ENCODE measurements at regions not wholly inside any gene's neighbourhood (a gene's known extent, or its start where the extent isn't known, plus 50 kb on each side); places are given as distances from the start of the nearest gene placed in this dataset.
"Not testable (repeated sequence)": the region's sequence is repeated elsewhere in the genome, so short reads cannot be mapped to it uniquely, and the experiment has no call there.

GRCh38 chr6:27830212-27830599, 82.0 kb downstream of the OR2B2 start:
- Mint-ChIP-seq H3K27me3 (ENCODE audit: unreplicated experiment) (peaks cover 9% of the 10 kb centered on the region), H3K27ac (ENCODE audit: unreplicated experiment) (peak overlapping the region; percentile 95), H3K4me1 (ENCODE audit: low read depth, unreplicated experiment) (peaks cover 9% of the 10 kb centered on the region), H3K4me3 (ENCODE audit: unreplicated experiment) (peak overlapping the region; percentile 94), H3K9me3 (ENCODE audit: unreplicated experiment) (peaks cover 14% of the 10 kb centered on the region), H3K36me3 (ENCODE audit: unreplicated experiment) (peaks cover 1% of the 10 kb centered on the region)
- no peak for DNase-seq
- TF ChIP-seq CTCF (IDR thresholded peaks at IDR 0.05; ENCODE audit: partially characterized antibody, unreplicated experiment) = no peak

GRCh38 chr6:27829453-27830211, 82.6 kb downstream of the OR2B2 start:
- no peak for TF ChIP-seq CTCF (IDR thresholded peaks at IDR 0.05; ENCODE audit: partially characterized antibody, unreplicated experiment)
- H3K4me3 Mint-ChIP-seq (ENCODE audit: unreplicated experiment) = peak overlapping the region; percentile 94
- peak overlapping the region; percentile 95 for H3K27ac Mint-ChIP-seq (ENCODE audit: unreplicated experiment)
- peaks cover 4% of the 10 kb centered on the region for H3K36me3 Mint-ChIP-seq (ENCODE audit: unreplicated experiment)
- no peak for DNase-seq
- peaks cover 13% of the 10 kb centered on the region for H3K27me3 Mint-ChIP-seq (ENCODE audit: unreplicated experiment)
- H3K9me3 Mint-ChIP-seq (ENCODE audit: unreplicated experiment) = peaks cover 17% of the 10 kb centered on the region
- H3K4me1 Mint-ChIP-seq (ENCODE audit: low read depth, unreplicated experiment) = peaks cover 5% of the 10 kb centered on the region

- H3K36me3 Mint-ChIP-seq (ENCODE audit: unreplicated experiment); H3K27ac Mint-ChIP-seq (ENCODE audit: unreplicated experiment); H3K4me1 Mint-ChIP-seq (ENCODE audit: low read depth, unreplicated experiment); DNase-seq; H3K4me3 Mint-ChIP-seq (ENCODE audit: unreplicated experiment): not testable (repeated sequence)
- peaks cover 30% of the 10 kb centered on the region for H3K9me3 Mint-ChIP-seq (ENCODE audit: unreplicated experiment)
- H3K27me3 Mint-ChIP-seq (ENCODE audit: unreplicated experiment) = peaks cover 22% of the 10 kb centered on the region
Observed at GRCh38 chr6:27827477-27827876, 84.7 kb downstream of the OR2B2 start.

- H3K9me3 Mint-ChIP-seq (ENCODE audit: unreplicated experiment) = peaks cover 28% of the 10 kb centered on the region
- not testable (repeated sequence) for DNase-seq; H3K4me1 Mint-ChIP-seq (ENCODE audit: low read depth, unreplicated experiment); H3K36me3 Mint-ChIP-seq (ENCODE audit: unreplicated experiment)
- peak overlapping the region; percentile 78 for H3K27ac Mint-ChIP-seq (ENCODE audit: unreplicated experiment)
- peaks cover 22% of the 10 kb centered on the region for H3K27me3 Mint-ChIP-seq (ENCODE audit: unreplicated experiment)
- H3K4me3 Mint-ChIP-seq (ENCODE audit: unreplicated experiment) = peak overlapping the region; percentile 38
Observed at GRCh38 chr6:27826612-27826985, 85.6 kb downstream of the OR2B2 start.

GRCh38 chr6:27825848-27826611, 86.2 kb downstream of the OR2B2 start:
- Mint-ChIP-seq H3K9me3 (ENCODE audit: unreplicated experiment) (peaks cover 25% of the 10 kb centered on the region), H3K27ac (ENCODE audit: unreplicated experiment) (peak overlapping the region; percentile 98), H3K4me3 (ENCODE audit: unreplicated experiment) (peak overlapping the region; percentile 93), H3K27me3 (ENCODE audit: unreplicated experiment) (peaks cover 19% of the 10 kb centered on the region)
- not testable (repeated sequence) for DNase-seq; H3K4me1 Mint-ChIP-seq (ENCODE audit: low read depth, unreplicated experiment); H3K36me3 Mint-ChIP-seq (ENCODE audit: unreplicated experiment)

- peaks cover 25% of the 10 kb centered on the region for H3K9me3 Mint-ChIP-seq (ENCODE audit: unreplicated experiment)
- no peak for DNase-seq
- H3K36me3 Mint-ChIP-seq (ENCODE audit: unreplicated experiment) = peaks cover 4% of the 10 kb centered on the region
- no peak for TF ChIP-seq CTCF (IDR thresholded peaks at IDR 0.05; ENCODE audit: partially characterized antibody, unreplicated experiment)
- H3K27me3 Mint-ChIP-seq (ENCODE audit: unreplicated experiment) = peaks cover 15% of the 10 kb centered on the region
- peaks cover 4% of the 10 kb centered on the region for H3K4me1 Mint-ChIP-seq (ENCODE audit: low read depth, unreplicated experiment)
- H3K4me3 Mint-ChIP-seq (ENCODE audit: unreplicated experiment) = peak overlapping the region; percentile 98
- peak overlapping the region; percentile 99 for H3K27ac Mint-ChIP-seq (ENCODE audit: unreplicated experiment)
Observed at GRCh38 chr6:27825025-27825793, 87.0 kb downstream of the OR2B2 start.

- H3K36me3 Mint-ChIP-seq (ENCODE audit: unreplicated experiment); H3K4me1 Mint-ChIP-seq (ENCODE audit: low read depth, unreplicated experiment); DNase-seq: not testable (repeated sequence)
- Mint-ChIP-seq H3K27me3 (ENCODE audit: unreplicated experiment) (peaks cover 15% of the 10 kb centered on the region), H3K27ac (ENCODE audit: unreplicated experiment) (peak overlapping the region; percentile 99), H3K4me3 (ENCODE audit: unreplicated experiment) (peak overlapping the region; percentile 98), H3K9me3 (ENCODE audit: unreplicated experiment) (peaks cover 25% of the 10 kb centered on the region)
Observed at GRCh38 chr6:27824211-27825024, 87.8 kb downstream of the OR2B2 start.

GRCh38 chr6:27823714-27824210, 88.4 kb downstream of the OR2B2 start:
- peak overlapping the region; percentile 99 for H3K27ac Mint-ChIP-seq (ENCODE audit: unreplicated experiment)
- H3K4me3 Mint-ChIP-seq (ENCODE audit: unreplicated experiment) = peak overlapping the region; percentile 98
- H3K4me1 Mint-ChIP-seq (ENCODE audit: low read depth, unreplicated experiment); H3K36me3 Mint-ChIP-seq (ENCODE audit: unreplicated experiment): not testable (repeated sequence)
- H3K9me3 Mint-ChIP-seq (ENCODE audit: unreplicated experiment) = peaks cover 25% of the 10 kb centered on the region
- DNase-seq = peak; percentile 77
- peaks cover 15% of the 10 kb centered on the region for H3K27me3 Mint-ChIP-seq (ENCODE audit: unreplicated experiment)

Data from glutamatergic neuron (in vitro differentiated cells).